Upper lobe of right lung (tissue), 1 donor: ENCODE measurements at regions not wholly inside any gene's neighbourhood (a gene's known extent, or its start where the extent isn't known, plus 50 kb on each side); places are given as distances from the start of the nearest gene placed in this dataset.
"Not testable (repeated sequence)": the region's sequence is repeated elsewhere in the genome, so short reads cannot be mapped to it uniquely, and the experiment has no call there.

Experiments
- ATAC-seq: fragments of 200-7000 bp; cut with Tn5 transposase; one replicate; pipeline ENCODE4 v1.9.1; 2020; ENCODE audit warnings: mild to moderate bottlenecking, moderate library complexity
- DNase-seq: peaks from one replicate; pipeline ENCODE4 v3.0.0-alpha.2; 2020
- H3K27ac ChIP-seq: fragments of 200-600 bp; one replicate; pipeline ENCODE4 v1.8.0; 2022
- H3K27me3 ChIP-seq: fragments of 200-600 bp; one replicate; pipeline ENCODE4 v1.8.0; 2022; ENCODE audit warnings: mild to moderate bottlenecking
- H3K36me3 ChIP-seq: fragments of 200-600 bp; one replicate; pipeline ENCODE4 v1.8.0; 2022
- H3K4me1 ChIP-seq: fragments of 200-600 bp; one replicate; pipeline ENCODE4 v1.8.0; 2022
- H3K4me3 ChIP-seq: fragments of 200-600 bp; one replicate; pipeline ENCODE4 v1.8.0; 2022; ENCODE audit warnings: mild to moderate bottlenecking
- H3K9me3 ChIP-seq: fragments of 200-600 bp; one replicate; pipeline ENCODE4 v1.8.0; 2022
- CTCF ChIP-seq: fragments of 200-600 bp; IDR thresholded peaks from one replicate; pipeline ENCODE4 v1.8.0; 2022; ENCODE audit warnings: antibody characterized with exemption
- intact Hi-C: fragments of 100-400 bp; cut with DNase I; formaldehyde crosslinking; loops from one replicate; pipeline ENCODE4 v1.11.0; 2022
- donor health status: DM: no; HTN: yes; CAD: no; lungs with severe emphysema.

GRCh38 chr3:154625756-154626155 is 195.8 kb upstream of the GPR149 start:
- intact Hi-C loops, result no loop called here
- Histone ChIP-seq H3K27ac (no peak overlapping the region), H3K27me3 (no peaks in the 10 kb centered on the region), H3K4me3 (no peak overlapping the region), H3K9me3 (no peaks in the 10 kb centered on the region), H3K4me1 (no peaks in the 10 kb centered on the region), H3K36me3 (no peaks in the 10 kb centered on the region)
- ATAC-seq, result no peak
- TF ChIP-seq CTCF, result no peak
- no peak for DNase-seq

GRCh38 chr3:154619621-154620020 is 189.6 kb upstream of the GPR149 start:
- H3K4me1 ChIP-seq, H3K36me3 ChIP-seq, DNase-seq, H3K27me3 ChIP-seq, intact Hi-C loops, H3K27ac ChIP-seq, H3K9me3 ChIP-seq, ATAC-seq, H3K4me3 ChIP-seq: not testable (repeated sequence)

- no peak for ATAC-seq
- Histone ChIP-seq H3K9me3 (no peaks in the 10 kb centered on the region), H3K27me3 (no peaks in the 10 kb centered on the region), H3K36me3 (no peaks in the 10 kb centered on the region), H3K27ac (no peak overlapping the region), H3K4me3 (no peak overlapping the region), H3K4me1 (no peaks in the 10 kb centered on the region)
- intact Hi-C loops, result no loop called here
- DNase-seq, result no peak
- no peak for TF ChIP-seq CTCF
Observed at GRCh38 chr3:154616298-154616697, 186.3 kb upstream of the GPR149 start.

DNA sequence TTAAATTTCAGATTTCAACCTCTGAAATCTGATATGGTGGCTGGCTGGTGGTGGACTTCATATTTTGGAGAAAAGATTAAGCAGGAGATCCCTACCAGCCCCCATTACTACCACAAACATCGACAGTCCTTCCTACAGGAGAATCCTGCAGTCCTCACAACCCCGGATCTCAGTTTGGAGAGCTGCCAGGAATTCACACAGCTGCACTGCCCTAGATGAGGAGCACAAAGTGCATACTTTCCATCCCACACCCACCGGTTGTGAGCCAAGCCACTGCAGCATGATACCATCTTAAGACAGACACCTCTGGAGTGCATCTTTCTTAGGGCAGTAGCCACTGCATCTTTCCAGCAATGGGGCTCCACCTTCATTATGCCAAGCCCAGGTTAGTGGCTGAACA is 185.5 kb upstream of the GPR149 start:
- ATAC-seq (no peak), DNase-seq (no peak)
- Histone ChIP-seq H3K27me3 (no peaks in the 10 kb centered on the region), H3K4me1 (no peaks in the 10 kb centered on the region), H3K4me3 (no peak overlapping the region), H3K36me3 (no peaks in the 10 kb centered on the region), H3K9me3 (no peaks in the 10 kb centered on the region), H3K27ac (no peak overlapping the region)
- intact Hi-C loops, result no loop called here
- no peak for TF ChIP-seq CTCF

GRCh38 chr3:154614601-154615000 is 184.6 kb upstream of the GPR149 start:
- Histone ChIP-seq H3K27ac (no peak overlapping the region), H3K9me3 (no peaks in the 10 kb centered on the region), H3K4me3 (no peak overlapping the region), H3K36me3 (no peaks in the 10 kb centered on the region), H3K4me1 (no peaks in the 10 kb centered on the region), H3K27me3 (no peaks in the 10 kb centered on the region)
- no peak for TF ChIP-seq CTCF
- no peak for ATAC-seq
- DNase-seq, result no peak
- intact Hi-C loops, result no loop called here

DNA sequence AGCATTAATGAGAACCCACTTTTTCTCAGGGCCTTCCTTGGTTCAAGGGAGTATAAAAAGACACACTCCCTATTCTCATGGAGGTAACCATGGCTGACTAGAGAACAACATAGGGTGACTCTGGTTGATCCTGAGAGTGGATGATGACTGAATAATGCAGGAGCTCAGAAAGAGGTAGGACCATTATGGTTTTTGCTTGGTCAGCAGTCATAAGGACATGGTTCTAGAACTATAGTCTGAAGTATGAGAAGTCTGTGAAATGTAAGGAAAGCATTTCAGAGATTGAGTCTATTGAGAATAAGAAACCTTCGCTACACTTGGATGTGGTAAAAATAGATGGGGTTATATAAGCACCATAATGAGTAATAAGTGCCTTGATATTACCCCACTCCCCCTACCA is 184.1 kb upstream of the GPR149 start:
- DNase-seq (no peak), ATAC-seq (no peak)
- Histone ChIP-seq H3K27me3 (no peaks in the 10 kb centered on the region), H3K4me3 (no peak overlapping the region), H3K36me3 (no peaks in the 10 kb centered on the region), H3K9me3 (no peaks in the 10 kb centered on the region), H3K4me1 (no peaks in the 10 kb centered on the region), H3K27ac (no peak overlapping the region)
- intact Hi-C loops, result no loop called here
- no peak for TF ChIP-seq CTCF
